Right hindlimb (tissue), 1 donor: ENCODE measurements at regions not wholly inside any gene's neighbourhood (a gene's known extent, or its start where the extent isn't known, plus 50 kb on each side); places are given as distances from the start of the nearest gene placed in this dataset.
"Not testable (repeated sequence)": the region's sequence is repeated elsewhere in the genome, so short reads cannot be mapped to it uniquely, and the experiment has no call there.

Source experiments
- DNase-seq: peaks from one replicate; pipeline ENCODE4 v3.0.0-alpha.2; 2018

DNA sequence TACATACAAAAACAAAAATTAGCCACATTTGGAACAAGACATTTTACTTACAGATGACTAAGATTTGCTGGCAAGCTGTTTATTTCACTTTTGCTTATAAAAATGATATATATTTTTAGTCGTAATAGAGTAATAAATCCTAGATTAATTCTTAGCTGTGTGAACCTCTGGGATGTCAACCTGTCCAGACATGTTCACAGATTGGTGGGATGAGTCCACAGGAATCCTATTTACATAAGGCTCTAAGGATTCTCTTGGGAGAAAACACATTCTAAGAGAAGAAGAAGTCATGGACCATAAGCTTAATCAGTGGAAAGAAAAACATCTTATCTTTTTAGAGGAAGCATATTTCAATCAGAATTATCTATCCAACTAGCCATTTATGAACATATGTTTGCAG lies 797.4 kb downstream of the C12orf50 start:
- no peak for DNase-seq

GRCh38 chr12:87230441-87230840 lies 798.8 kb downstream of the C12orf50 start:
- no peak for DNase-seq

GRCh38 chr12:87227162-87227561 lies 802.0 kb downstream of the C12orf50 start:
- no peak for DNase-seq

DNA sequence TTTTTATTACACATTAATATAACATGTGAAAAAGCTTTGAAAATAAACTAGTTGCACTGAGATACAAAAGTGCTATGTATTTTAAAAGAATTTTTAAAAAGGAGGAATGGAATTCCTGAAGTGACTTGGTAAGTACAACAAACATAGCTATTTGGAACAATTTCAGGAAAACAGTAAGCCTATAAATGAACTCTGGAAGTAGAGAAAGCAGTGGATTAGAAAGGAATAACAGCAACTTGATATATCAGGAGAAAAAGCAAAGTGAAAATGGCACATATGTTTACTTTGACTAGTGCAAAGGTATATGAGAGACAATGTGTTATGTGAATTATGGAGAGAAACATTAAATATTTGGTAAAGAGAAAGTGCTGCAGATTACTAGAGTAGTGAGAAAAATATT lies 811.7 kb downstream of the C12orf50 start:
- no peak for DNase-seq

GRCh38 chr12:87216436-87216835 lies 812.8 kb downstream of the C12orf50 start:
- DNase-seq = no peak

DNA sequence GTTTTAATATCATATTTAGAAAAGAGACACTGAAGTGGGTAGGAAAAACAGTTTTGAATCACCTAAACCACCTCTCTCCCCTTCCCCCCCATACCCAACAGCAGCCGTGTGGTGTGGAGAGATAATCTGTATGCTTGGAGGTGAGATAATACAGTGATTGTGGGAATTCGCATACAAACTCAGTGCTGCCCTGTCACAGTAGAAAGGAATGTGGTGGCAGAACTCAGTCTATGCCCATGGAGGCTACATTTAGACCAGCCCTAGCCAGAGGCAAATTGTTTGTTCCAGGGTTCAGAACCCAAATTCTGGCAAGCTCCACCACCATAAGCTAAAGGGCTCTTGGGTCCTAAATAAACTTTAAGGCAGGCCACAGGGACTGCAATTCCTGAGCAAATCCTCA lies 827.0 kb downstream of the C12orf50 start:
- no peak for DNase-seq

DNA sequence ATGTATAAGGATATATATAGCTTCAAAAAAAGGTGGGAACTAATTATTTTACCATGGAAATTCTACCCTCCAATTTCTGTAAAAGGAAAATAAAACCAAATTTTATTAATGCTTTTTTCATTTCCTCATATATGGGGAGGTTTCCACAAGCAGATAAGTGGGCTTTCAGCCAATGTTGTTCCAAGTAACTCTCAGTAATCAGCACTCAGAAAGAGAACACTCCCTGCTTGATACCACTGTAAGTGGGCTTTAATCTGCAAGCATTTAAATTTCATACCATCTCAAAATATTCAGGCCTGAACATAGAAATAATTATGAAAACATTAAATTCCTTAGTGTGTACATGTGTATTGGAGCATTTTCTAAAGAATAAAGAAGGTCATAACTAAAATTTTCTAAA lies 827.6 kb downstream of the C12orf50 start:
- no peak for DNase-seq

DNA sequence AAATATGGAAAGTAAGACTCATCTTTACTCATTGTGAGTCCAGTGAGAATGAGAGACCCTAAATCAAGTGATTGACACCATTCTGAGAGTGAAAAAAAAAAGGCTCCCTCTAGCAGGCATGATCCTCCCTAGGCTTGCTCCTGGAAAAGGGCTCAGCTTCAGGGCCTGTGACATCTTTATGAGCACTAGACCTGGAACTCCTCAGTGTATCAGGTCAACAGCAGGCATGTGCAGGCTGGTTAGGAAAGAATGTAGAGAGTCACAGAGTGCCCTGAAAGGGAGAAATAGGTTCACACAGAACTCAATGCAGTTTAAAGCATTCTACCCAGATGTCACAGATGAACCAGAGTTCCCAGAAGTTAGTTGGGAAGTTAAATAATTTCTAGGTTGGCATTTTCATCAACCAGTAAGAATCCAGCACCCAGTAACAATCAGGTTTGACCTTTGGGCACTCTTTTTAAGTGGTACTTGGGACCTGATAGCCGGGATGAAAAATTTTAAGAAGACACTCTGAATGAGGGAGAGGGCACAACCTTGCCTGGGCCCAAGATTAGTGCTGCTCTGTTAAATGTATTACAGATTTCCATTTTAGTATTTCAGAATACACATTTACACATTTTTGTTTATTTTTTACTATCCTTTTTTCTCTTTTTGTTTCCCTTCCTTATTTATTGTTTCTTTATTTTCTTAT lies 828.8 kb downstream of the C12orf50 start:
- DNase-seq = no peak

- no peak for DNase-seq
These were observed 831.0 kb downstream of the C12orf50 start for GRCh38 chr12:87198181-87198580.

DNA sequence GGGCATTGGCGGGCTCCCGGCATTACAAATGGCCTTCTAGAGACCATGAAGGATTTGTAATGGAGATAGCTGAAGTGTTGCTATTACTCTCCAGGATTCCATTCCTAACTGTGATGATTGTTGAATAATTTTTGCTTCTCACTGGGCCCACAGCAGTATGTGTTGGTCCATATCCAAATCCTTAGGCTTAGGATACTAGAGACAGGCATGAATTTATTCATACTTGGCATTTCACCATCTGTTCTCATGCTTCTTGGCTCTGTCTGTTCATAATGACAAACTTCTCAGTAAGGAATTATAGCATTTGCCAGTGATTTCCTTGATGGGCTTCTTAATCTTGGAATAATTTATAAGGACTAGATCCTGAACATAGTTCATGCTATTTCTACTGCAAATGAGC lies 832.9 kb downstream of the C12orf50 start:
- DNase-seq = no peak

GRCh38 chr12:87194389-87194788 lies 834.8 kb downstream of the C12orf50 start:
- DNase-seq = not testable (repeated sequence)

- no peak for DNase-seq
These were observed 843.8 kb downstream of the C12orf50 start for GRCh38 chr12:87185367-87185766.

DNA sequence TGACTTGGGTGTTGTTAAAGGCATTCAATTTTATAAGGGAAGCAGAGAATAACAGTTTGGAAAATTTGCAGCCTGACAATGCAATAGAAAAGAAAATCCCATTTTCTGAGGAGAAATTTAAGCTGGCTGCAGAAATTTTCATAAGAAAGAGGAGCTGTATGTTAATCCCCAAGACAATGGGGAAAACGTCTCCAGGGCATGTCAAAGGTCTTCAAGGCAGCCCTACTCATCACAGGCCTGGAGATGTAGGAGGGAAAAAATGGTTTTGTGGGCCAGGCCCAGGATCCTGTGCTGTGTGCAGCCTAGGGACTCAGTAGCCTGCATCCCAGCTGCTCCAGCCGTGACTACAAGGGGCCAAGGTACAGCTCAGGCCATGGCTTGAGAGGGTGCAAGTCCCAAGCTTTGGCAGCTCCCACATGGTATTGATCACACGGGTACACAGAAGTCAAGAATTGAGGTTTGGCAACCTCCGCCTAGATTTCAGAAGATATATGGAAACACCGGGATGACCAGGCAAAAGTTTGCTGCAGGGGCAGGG lies 846.4 kb downstream of the C12orf50 start:
- DNase-seq = no peak

- no peak for DNase-seq
These were observed 857.8 kb downstream of the C12orf50 start for GRCh38 chr12:87171356-87171755.

- no peak for DNase-seq
These were observed 860.2 kb downstream of the C12orf50 start for GRCh38 chr12:87169010-87169409.

- no peak for DNase-seq
These were observed 863.3 kb downstream of the C12orf50 start for GRCh38 chr12:87165733-87166375.

- DNase-seq = no peak
These were observed 866.1 kb downstream of the C12orf50 start for GRCh38 chr12:87163122-87163521.

GRCh38 chr12:87160848-87161601 lies 868.2 kb downstream of the C12orf50 start:
- no peak for DNase-seq

DNA sequence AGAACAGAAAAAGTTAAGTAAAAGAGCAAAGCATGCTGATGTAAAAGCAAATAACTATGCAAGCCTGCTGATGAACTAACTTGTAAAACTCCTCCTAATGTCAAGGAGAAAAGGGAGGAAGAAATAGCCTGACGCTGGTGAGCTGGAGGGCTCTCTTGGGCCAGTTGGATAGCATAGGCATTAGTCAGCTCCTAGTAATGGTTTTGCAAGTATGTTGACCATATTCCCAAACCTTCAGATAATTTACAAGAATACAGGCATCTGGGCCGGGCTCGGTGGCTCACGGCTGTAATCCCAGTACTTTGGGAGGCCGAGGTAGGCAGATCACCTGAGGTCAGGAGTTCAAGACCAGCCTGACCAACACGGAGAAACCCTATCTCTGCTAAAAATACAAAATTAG lies 871.4 kb downstream of the C12orf50 start:
- no peak for DNase-seq

DNA sequence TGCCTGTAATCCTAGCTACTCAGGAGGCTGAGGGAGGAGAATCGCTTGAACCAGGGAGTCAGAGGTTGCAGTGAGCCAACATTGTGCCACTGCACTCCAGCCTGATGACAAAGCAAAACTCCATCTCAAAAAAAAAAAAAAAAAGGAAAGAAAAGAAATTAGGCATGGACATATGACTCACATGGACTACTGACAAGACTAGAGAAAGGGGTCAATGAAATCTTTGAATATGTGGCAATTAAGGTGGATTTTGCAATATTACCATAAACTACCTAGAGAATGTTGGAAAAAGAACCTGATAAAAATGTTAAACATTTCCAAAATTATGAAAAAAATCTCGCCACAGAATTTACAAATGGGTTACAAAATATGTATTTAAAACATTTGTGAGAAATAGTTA lies 873.6 kb downstream of the C12orf50 start:
- DNase-seq = no peak

DNA sequence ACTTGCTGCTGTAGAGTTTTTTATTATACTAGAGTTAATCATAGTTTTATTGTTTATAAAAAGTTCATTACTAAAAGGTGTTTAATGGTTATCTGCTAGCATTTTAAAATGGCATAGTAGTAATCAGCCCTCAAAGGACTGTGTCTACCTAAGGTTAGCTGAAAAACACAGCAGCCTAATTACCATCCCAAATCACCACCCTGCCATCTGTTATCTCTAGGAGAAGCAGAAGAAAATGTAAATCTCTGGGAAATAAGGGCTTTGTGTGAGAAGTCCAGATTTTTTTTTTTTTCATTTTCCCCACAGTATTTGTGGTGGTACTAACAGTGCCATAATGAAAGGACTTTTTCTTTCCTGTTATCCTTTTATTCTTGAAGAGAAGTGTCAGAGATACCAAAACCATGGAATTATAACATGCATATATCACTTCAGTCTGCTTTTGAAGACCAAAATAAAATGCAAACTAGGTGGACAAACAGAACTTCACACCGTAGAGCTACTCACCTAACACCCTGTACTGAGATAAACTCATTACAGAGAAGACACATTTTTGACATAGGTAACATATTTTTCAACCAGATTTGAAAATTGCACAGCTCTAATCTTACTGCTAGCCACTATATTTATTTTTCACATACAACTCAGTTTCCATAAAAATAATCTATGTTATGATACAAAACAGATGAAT lies 876.2 kb downstream of the C12orf50 start:
- no peak for DNase-seq

- DNase-seq = no peak
These were observed 877.1 kb downstream of the C12orf50 start for GRCh38 chr12:87152075-87152474.

GRCh38 chr12:87150969-87151662 lies 878.1 kb downstream of the C12orf50 start:
- no peak for DNase-seq
